ENCODE measurements at regions not wholly inside any gene's neighbourhood (a gene's known extent, or its start where the extent isn't known, plus 50 kb on each side); places are given as distances from the start of the nearest gene placed in this dataset.

DNA sequence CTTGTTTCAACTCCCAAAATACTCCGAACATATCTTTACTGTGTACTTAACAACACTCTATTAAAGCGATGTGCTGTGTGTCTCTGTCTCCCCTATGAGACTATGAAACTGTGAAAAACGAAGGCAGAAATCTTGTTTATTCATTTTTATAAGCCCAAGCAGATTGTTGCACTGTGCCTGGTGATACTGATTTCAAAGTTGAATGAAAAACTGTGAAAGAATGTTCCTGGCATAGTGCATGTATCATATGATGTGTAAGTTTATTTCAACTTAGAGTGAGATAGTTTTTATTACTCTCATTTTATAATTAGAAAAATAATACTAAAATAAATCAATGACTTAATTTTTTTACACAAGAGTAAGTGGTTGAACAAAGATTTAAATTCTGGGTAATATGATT, 471.9 kb upstream of the PCDH15 start (continued):
- TF ChIP-seq BACH1 (IDR thresholded peaks at IDR 0.05; ENCODE audit: low read length): no peak
- no peak for TF ChIP-seq SRF (IDR thresholded peaks at IDR 0.05; ENCODE audit: low read depth, low read length)
- no peak for TF ChIP-seq RNF2 (IDR thresholded peaks at IDR 0.05; ENCODE audit: borderline replicate concordance, low read depth, low read length, missing control alignments, poor library complexity, severe bottlenecking)
- TF ChIP-seq POLR2A (IDR thresholded peaks at IDR 0.05; ENCODE audit: control extremely low read depth in 1 of 2, low read depth in 2 of 2, low read length in 2 of 2): no peak
- TF ChIP-seq, protein P1, sequence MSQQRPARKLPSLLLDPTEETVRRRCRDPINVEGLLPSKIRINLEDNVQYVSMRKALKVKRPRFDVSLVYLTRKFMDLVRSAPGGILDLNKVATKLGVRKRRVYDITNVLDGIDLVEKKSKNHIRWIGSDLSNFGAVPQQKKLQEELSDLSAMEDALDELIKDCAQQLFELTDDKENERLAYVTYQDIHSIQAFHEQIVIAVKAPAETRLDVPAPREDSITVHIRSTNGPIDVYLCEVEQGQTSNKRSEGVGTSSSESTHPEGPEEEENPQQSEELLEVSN (IDR thresholded peaks at IDR 0.05): no peak
- no peak for TF ChIP-seq BCL11A (IDR thresholded peaks at IDR 0.05; ENCODE audit: low read depth in 2 of 2, low read length in 2 of 2)
- TF ChIP-seq KDM1A (IDR thresholded peaks at IDR 0.05; ENCODE audit: borderline replicate concordance, low read length): no peak
- TF ChIP-seq HDAC6 (IDR thresholded peaks at IDR 0.05; ENCODE audit: low read depth, low read length): no peak
- no peak for TF ChIP-seq POU5F1 (IDR thresholded peaks at IDR 0.05; ENCODE audit: low read depth, low read length)
- no peak for TF ChIP-seq TAF7 (optimal IDR thresholded peaks at IDR 0.05; ENCODE audit: borderline replicate concordance, low read depth, low read length)
- TF ChIP-seq SUZ12 (IDR thresholded peaks at IDR 0.05; ENCODE audit: low read length): no peak

Measured in H1 (cell line).